Prostate gland (tissue), 2 donors: ENCODE measurements at regions not wholly inside any gene's neighbourhood (a gene's known extent, or its start where the extent isn't known, plus 50 kb on each side); places are given as distances from the start of the nearest gene placed in this dataset.

Experiments used
- DNase-seq: peaks from one replicate; pipeline ENCODE4 v3.0.0-alpha.2; 2019; ENCODE audit warnings: low spot score
- H3K27ac ChIP-seq, 2 donors: fragments of 200-600 bp; sonication (generic); 2 replicates each; pipeline ENCODE4 v1.5.1; 2017 to 2019
- H3K27me3 ChIP-seq: fragments of 200-600 bp; sonication (generic); replicated peaks from 2 replicates; pipeline ENCODE4 v1.5.1; 2019; ENCODE audit not compliant: insufficient read depth
- H3K36me3 ChIP-seq, 2 donors: fragments of 200-600 bp; sonication (generic); 1 replicate in 1 of 2; 2 replicates in 1 of 2; pipeline versions ENCODE4 v1.5.1 to v1.8.1; 2017 to 2019
- H3K4me1 ChIP-seq: fragments of 200-600 bp; sonication (generic); replicated peaks from 2 replicates; pipeline ENCODE4 v1.5.1; 2019
- H3K4me3 ChIP-seq, 2 donors: fragments of 200-600 bp; sonication (generic); 2 replicates each; pipeline ENCODE4 v1.5.1; 2017 to 2019
- H3K9me3 ChIP-seq: fragments of 200-600 bp; sonication (generic); 2 replicates; pipeline ENCODE4 v1.5.1; 2017
- CTCF ChIP-seq, 4 experiments: fragments of 200-600 bp in 2 of 4; fragments of 450-650 bp in 2 of 4; sonication (generic) in 2 of 4; IDR thresholded peaks; 1 replicate in 3 of 4; 2 replicates in 1 of 4; pipeline ENCODE4 v1.5.1; 2016 to 2019; ENCODE audit warnings: antibody characterized with exemption in 4 of 4, mild to moderate bottlenecking in 2 of 4, moderate library complexity in 2 of 4
- POLR2A ChIP-seq: fragments of 450-650 bp; IDR thresholded peaks from one replicate; pipeline ENCODE4 v1.6.1; 2016; ENCODE audit warnings: antibody characterized with exemption, mild to moderate bottlenecking
- POLR2AphosphoS5 ChIP-seq: sonication (generic); formaldehyde crosslinking; IDR thresholded peaks from one replicate; pipeline ENCODE4 v1.6.1; 2017; ENCODE audit warnings: antibody characterized with exemption
- WGBS: methylation state at CpG from one replicate; pipeline ENCODE4 v1.1.5; 2018; 5-methylcytosine and 5-hydroxymethylcytosine counted together
- intact Hi-C: fragments of 100-400 bp; cut with DNase I; formaldehyde crosslinking; loops from one replicate; pipeline ENCODE4 v1.14.2; 2022

DNA sequence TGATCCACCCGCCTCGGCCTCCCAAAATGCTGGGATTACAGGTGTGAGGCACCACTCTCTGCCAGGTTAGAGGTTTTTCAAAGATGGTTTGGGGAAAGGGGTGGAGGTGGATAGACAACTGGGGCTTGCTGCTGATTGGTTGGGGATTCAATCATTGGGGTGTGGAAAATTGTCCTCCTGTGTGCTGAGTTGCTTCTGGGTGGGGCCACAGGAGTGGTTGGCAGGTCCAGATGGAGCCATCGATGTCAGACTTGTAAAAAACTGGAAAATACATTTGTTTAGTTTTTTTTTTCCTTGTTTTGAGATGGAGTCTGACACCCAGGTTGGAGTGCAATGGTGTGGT lies 61.9 kb upstream of the CLINT1 start:
- H3K9me3 ChIP-seq: no peaks in the 10 kb centered on the region
- intact Hi-C loops: no loop called here
- DNase-seq: no peak
- H3K27me3 ChIP-seq: no peaks in the 10 kb centered on the region
- no peaks in the 10 kb centered on the region for H3K4me1 ChIP-seq
- no peaks in the 10 kb centered on the region for H3K36me3 ChIP-seq
- H3K4me3 ChIP-seq: no peak overlapping the region
- WGBS: 90% methylated on average over 3 of the region's 3 CpGs
- TF ChIP-seq POLR2AphosphoS5 (no peak), POLR2A (no peak), CTCF (IDR thresholded peaks at IDR 0.05) (no peak)
- H3K27ac ChIP-seq: no peak overlapping the region

GRCh38 chr5:157918811-157919742 lies 60.1 kb upstream of the CLINT1 start:
- Histone ChIP-seq H3K27ac (peak overlapping the region in 1 of 2 donors; percentile 30), H3K27me3 (no peaks in the 10 kb centered on the region), H3K36me3 (no peaks in the 10 kb centered on the region), H3K4me3 (no peak overlapping the region), H3K4me1 (no peaks in the 10 kb centered on the region), H3K9me3 (no peaks in the 10 kb centered on the region)
- WGBS: 55% methylated on average over 19 of the region's 19 CpGs
- no peak for DNase-seq
- intact Hi-C loops: loop anchor here (10.0 kb wide), 2 partner anchors 64 to 76 kb away; partner anchors contain the start of gene CLINT1
- TF ChIP-seq CTCF (IDR thresholded peaks at IDR 0.05): no peak
- no peak for TF ChIP-seq POLR2A
- no peak for TF ChIP-seq POLR2AphosphoS5

- Histone ChIP-seq H3K27me3 (no peaks in the 10 kb centered on the region), H3K36me3 (no peaks in the 10 kb centered on the region), H3K4me3 (no peak overlapping the region), H3K27ac (peak overlapping the region in 1 of 2 donors; percentile 30), H3K9me3 (no peaks in the 10 kb centered on the region), H3K4me1 (no peaks in the 10 kb centered on the region)
- intact Hi-C loops: loop anchor here (10.0 kb wide), 2 partner anchors 63 to 77 kb away; partner anchors contain the start of gene CLINT1
- peak in 2 of 4 experiments; percentile 14 to 50 for TF ChIP-seq CTCF (IDR thresholded peaks at IDR 0.05)
- no peak for TF ChIP-seq POLR2AphosphoS5
- TF ChIP-seq POLR2A: no peak
- DNase-seq: peak; percentile 17
- WGBS: 66% methylated on average over 8 of the region's 8 CpGs
Measured at GRCh38 chr5:157917899-157918809, 59.2 kb upstream of the CLINT1 start.

GRCh38 chr5:157917491-157917890 lies 58.5 kb upstream of the CLINT1 start:
- TF ChIP-seq POLR2A (no peak), POLR2AphosphoS5 (no peak), CTCF (IDR thresholded peaks at IDR 0.05) (no peak)
- Histone ChIP-seq H3K36me3 (no peaks in the 10 kb centered on the region), H3K27ac (no peak overlapping the region), H3K4me3 (no peak overlapping the region), H3K4me1 (no peaks in the 10 kb centered on the region), H3K9me3 (no peaks in the 10 kb centered on the region), H3K27me3 (no peaks in the 10 kb centered on the region)
- intact Hi-C loops: loop anchor here (10.0 kb wide), 2 partner anchors 63 to 77 kb away; partner anchors contain the start of gene CLINT1
- no peak for DNase-seq
